C4-2B (cell line): ENCODE measurements at regions not wholly inside any gene's neighbourhood (a gene's known extent, or its start where the extent isn't known, plus 50 kb on each side); places are given as distances from the start of the nearest gene placed in this dataset.

Experiments
- H3K27ac ChIP-seq: fragments of 450-650 bp; 2 replicates; pipeline ENCODE4 v1.5.1; 2017
- ZFX ChIP-seq: fragments of 450-650 bp; IDR thresholded peaks from 2 replicates; pipeline ENCODE4 v1.6.1; 2017
- TF ChIP-seq, protein P1 (sequence below): fragments of 450-650 bp; conservative IDR thresholded peaks from 2 replicates; pipeline ENCODE4 v1.5.1; 2017; ENCODE audit warnings: mild to moderate bottlenecking

DNA sequence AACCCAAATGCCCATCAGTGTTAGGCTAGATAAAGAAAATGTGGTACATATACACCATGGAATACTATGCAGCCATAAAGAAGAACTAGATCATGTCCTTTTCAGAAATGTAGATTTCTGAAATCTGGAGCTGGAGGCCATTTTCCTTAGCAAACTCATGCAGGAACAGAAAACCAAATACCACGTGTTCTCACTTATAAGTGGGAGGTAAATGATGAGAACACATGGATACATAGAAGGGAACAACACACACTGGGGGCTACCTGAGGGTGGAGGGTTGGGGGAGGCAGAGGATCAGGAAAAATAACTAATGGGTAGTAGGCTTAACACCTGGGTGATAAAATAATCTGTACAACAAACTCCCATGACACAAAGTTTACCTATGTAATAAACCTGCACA is 153.5 kb upstream of the PRNP start:
- TF ChIP-seq ZFX: no peak
- TF ChIP-seq, protein P1, sequence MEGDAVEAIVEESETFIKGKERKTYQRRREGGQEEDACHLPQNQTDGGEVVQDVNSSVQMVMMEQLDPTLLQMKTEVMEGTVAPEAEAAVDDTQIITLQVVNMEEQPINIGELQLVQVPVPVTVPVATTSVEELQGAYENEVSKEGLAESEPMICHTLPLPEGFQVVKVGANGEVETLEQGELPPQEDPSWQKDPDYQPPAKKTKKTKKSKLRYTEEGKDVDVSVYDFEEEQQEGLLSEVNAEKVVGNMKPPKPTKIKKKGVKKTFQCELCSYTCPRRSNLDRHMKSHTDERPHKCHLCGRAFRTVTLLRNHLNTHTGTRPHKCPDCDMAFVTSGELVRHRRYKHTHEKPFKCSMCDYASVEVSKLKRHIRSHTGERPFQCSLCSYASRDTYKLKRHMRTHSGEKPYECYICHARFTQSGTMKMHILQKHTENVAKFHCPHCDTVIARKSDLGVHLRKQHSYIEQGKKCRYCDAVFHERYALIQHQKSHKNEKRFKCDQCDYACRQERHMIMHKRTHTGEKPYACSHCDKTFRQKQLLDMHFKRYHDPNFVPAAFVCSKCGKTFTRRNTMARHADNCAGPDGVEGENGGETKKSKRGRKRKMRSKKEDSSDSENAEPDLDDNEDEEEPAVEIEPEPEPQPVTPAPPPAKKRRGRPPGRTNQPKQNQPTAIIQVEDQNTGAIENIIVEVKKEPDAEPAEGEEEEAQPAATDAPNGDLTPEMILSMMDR: no peak
- H3K27ac ChIP-seq: no peak overlapping the region

- H3K27ac ChIP-seq: no peak overlapping the region
- TF ChIP-seq ZFX: no peak
- TF ChIP-seq, protein P1: no peak
These were observed 161.5 kb upstream of the PRNP start for GRCh38 chr20:4524792-4525191.

DNA sequence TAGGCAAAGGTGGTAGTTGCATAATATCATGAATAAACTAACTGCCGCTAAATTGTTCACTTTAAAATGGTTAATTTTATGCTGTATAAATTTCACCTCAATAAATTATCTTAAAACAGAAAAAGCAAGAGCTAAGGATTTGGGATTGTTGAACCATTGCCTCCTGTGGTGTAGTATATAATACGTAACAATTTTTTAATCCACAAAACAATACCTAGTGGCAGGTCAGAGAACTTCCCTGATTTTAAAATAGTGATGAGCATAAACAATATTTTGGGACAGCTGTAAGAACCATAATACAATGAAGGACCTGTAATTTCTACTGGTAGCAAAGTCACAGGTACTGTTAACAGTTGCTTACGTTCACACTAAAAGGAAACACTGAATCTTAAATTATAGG is 161.9 kb upstream of the PRNP start:
- no peak for TF ChIP-seq ZFX
- TF ChIP-seq, protein P1: no peak
- no peak overlapping the region for H3K27ac ChIP-seq

DNA sequence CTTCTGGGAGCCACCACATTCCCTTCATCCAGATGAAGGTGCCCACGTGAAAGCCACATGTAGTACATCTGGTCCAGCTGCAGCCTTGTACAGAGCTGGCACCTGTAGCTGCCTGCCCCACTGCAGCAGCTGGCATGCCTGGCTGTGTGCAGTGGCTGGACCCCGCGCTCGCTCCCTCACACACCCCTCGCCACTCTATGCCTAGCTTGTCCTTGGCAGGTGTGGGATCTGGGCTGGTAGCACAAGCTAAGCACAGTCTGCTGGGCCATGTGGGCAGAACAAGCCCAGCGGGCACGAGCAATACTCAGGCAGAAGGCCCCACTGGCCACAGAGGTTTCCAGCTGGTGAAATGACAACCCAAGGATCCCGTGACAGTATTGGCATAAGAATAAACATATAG is 163.9 kb upstream of the PRNP start:
- TF ChIP-seq, protein P1: no peak
- no peak for TF ChIP-seq ZFX
- H3K27ac ChIP-seq: no peak overlapping the region

- TF ChIP-seq, protein P1: no peak
- no peak for TF ChIP-seq ZFX
- no peak overlapping the region for H3K27ac ChIP-seq
These were observed 164.9 kb upstream of the PRNP start for GRCh38 chr20:4521170-4521968.

DNA sequence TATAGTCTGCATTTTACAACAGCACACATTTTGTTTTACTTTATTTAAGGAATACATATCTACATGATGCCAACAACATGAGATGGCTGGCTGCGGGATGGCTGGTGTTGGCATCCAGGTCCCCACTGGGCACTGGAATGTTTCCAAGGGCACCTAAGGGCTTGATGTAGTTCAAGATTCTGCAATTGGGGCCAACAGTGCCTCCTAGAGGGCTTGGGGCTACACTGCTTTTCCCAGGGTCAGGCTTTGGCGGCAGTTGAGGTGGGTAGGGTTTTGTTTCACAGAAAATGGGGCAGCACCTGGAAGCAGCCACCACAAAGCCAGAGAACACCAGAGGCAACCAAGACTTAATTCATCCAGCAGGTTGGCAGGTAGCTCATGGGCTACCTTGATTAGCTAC is 166.7 kb upstream of the PRNP start:
- H3K27ac ChIP-seq: no peak overlapping the region
- TF ChIP-seq, protein P1: peak; percentile 72
- TF ChIP-seq ZFX: no peak

DNA sequence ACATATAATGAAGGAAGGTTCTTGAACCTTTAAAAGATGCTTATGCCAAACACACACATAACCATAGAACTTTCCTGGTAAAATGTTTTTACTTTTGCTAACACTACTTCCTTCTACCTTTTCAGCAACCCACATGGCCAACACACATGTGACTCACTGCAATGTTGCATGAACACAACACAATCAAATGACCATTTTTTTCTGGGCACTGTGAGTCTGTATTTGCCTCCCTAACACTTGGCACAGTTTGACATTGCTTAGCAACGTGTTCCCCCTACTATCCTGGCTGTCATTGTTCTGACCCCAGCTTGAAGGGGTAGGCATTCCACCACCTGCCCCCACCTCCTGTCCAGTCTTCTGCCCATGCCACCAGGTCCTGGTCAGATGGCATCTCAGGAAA is 169.4 kb upstream of the PRNP start:
- H3K27ac ChIP-seq: no peak overlapping the region
- TF ChIP-seq, protein P1: no peak
- TF ChIP-seq ZFX: no peak
